ENCODE measurements at regions not wholly inside any gene's neighbourhood (a gene's known extent, or its start where the extent isn't known, plus 50 kb on each side); places are given as distances from the start of the nearest gene placed in this dataset.

GRCh38 chr18:44216169-44216568 lies 464.5 kb upstream of the SETBP1 start:
- no peak overlapping the region for H3K4me3 Mint-ChIP-seq (ENCODE audit: unreplicated experiment)
- Histone ChIP-seq H3K9me3 (ENCODE audit: insufficient read depth, low read depth, low read length) (no peaks in the 10 kb centered on the region), H3K4me3 (ENCODE audit: insufficient read depth, low read depth, low read length) (no peak overlapping the region), H4K20me1 (ENCODE audit: insufficient read depth, low read length) (no peaks in the 10 kb centered on the region), H3K9ac (ENCODE audit: low read length) (no peak overlapping the region), H3K27me3 (ENCODE audit: insufficient read depth, low read length) (no peaks in the 10 kb centered on the region), H3K4me2 (ENCODE audit: low read length) (no peak overlapping the region), H3K79me2 (ENCODE audit: insufficient read depth, low read length) (no peaks in the 10 kb centered on the region), H3K27ac (ENCODE audit: low read depth, low read length) (no peak overlapping the region), H3K4me1 (ENCODE audit: insufficient read depth, low read length) (no peaks in the 10 kb centered on the region), H2AFZ (ENCODE audit: low read depth, low read length) (no peak overlapping the region), H3K36me3 (ENCODE audit: insufficient read depth, low read length) (no peaks in the 10 kb centered on the region)
- no peaks in the 10 kb centered on the region for H3K4me1 Mint-ChIP-seq (ENCODE audit: low read depth, unreplicated experiment)
- DNase-seq (ENCODE audit: low read depth) (no peak), FAIRE-seq (no peak)
- no peaks in the 10 kb centered on the region for H3K27me3 Mint-ChIP-seq (ENCODE audit: low read depth, unreplicated experiment)
- H3K36me3 Mint-ChIP-seq (ENCODE audit: low read depth, unreplicated experiment): no peaks in the 10 kb centered on the region
- H3K9me3 Mint-ChIP-seq (ENCODE audit: unreplicated experiment): peaks cover 3% of the 10 kb centered on the region
- TF ChIP-seq EZH2 (IDR thresholded peaks at IDR 0.05; ENCODE audit: insufficient read depth, low read length) (no peak), CTCF (IDR thresholded peaks at IDR 0.05; ENCODE audit: insufficient read depth, low read depth, low read length) (no peak)
- no peak overlapping the region for H3K27ac Mint-ChIP-seq (ENCODE audit: unreplicated experiment)

- no peak overlapping the region for H3K27ac Mint-ChIP-seq (ENCODE audit: unreplicated experiment)
- Histone ChIP-seq H3K4me2 (ENCODE audit: low read length) (no peak overlapping the region), H3K9me3 (ENCODE audit: insufficient read depth, low read depth, low read length) (no peaks in the 10 kb centered on the region), H3K9ac (ENCODE audit: low read length) (no peak overlapping the region), H3K27ac (ENCODE audit: low read depth, low read length) (no peak overlapping the region), H3K4me1 (ENCODE audit: insufficient read depth, low read length) (no peaks in the 10 kb centered on the region), H3K27me3 (ENCODE audit: insufficient read depth, low read length) (no peaks in the 10 kb centered on the region), H3K4me3 (ENCODE audit: insufficient read depth, low read depth, low read length) (no peak overlapping the region), H2AFZ (ENCODE audit: low read depth, low read length) (no peak overlapping the region), H3K79me2 (ENCODE audit: insufficient read depth, low read length) (no peaks in the 10 kb centered on the region), H4K20me1 (ENCODE audit: insufficient read depth, low read length) (no peaks in the 10 kb centered on the region), H3K36me3 (ENCODE audit: insufficient read depth, low read length) (no peaks in the 10 kb centered on the region)
- peaks cover 7% of the 10 kb centered on the region for H3K4me1 Mint-ChIP-seq (ENCODE audit: low read depth, unreplicated experiment)
- FAIRE-seq: no peak
- H3K9me3 Mint-ChIP-seq (ENCODE audit: unreplicated experiment): no peaks in the 10 kb centered on the region
- TF ChIP-seq EZH2 (IDR thresholded peaks at IDR 0.05; ENCODE audit: insufficient read depth, low read length) (no peak), CTCF (IDR thresholded peaks at IDR 0.05; ENCODE audit: insufficient read depth, low read depth, low read length) (no peak)
- no peak overlapping the region for H3K4me3 Mint-ChIP-seq (ENCODE audit: unreplicated experiment)
- H3K27me3 Mint-ChIP-seq (ENCODE audit: low read depth, unreplicated experiment): no peaks in the 10 kb centered on the region
- H3K36me3 Mint-ChIP-seq (ENCODE audit: low read depth, unreplicated experiment): no peaks in the 10 kb centered on the region
- DNase-seq (ENCODE audit: low read depth): no peak
Observed at GRCh38 chr18:44227501-44227900, 453.2 kb upstream of the SETBP1 start.

- H3K79me2 ChIP-seq (ENCODE audit: insufficient read depth, low read length): no peaks in the 10 kb centered on the region
- H4K20me1 ChIP-seq (ENCODE audit: insufficient read depth, low read length): no peaks in the 10 kb centered on the region
- TF ChIP-seq EZH2 (IDR thresholded peaks at IDR 0.05; ENCODE audit: insufficient read depth, low read length): no peak
- TF ChIP-seq CTCF (IDR thresholded peaks at IDR 0.05; ENCODE audit: insufficient read depth, low read depth, low read length): no peak
- H3K4me1 Mint-ChIP-seq (ENCODE audit: low read depth, unreplicated experiment): peaks cover 7% of the 10 kb centered on the region
- peak; percentile 69 for DNase-seq (ENCODE audit: low read depth)
- H3K27me3 ChIP-seq (ENCODE audit: insufficient read depth, low read length): no peaks in the 10 kb centered on the region
- no peak for FAIRE-seq
- no peaks in the 10 kb centered on the region for H3K9me3 ChIP-seq (ENCODE audit: insufficient read depth, low read depth, low read length)
- H2AFZ ChIP-seq (ENCODE audit: low read depth, low read length): no peak overlapping the region
- H3K36me3 ChIP-seq (ENCODE audit: insufficient read depth, low read length): no peaks in the 10 kb centered on the region
- H3K4me3 Mint-ChIP-seq (ENCODE audit: unreplicated experiment): no peak overlapping the region
- H3K4me1 ChIP-seq (ENCODE audit: insufficient read depth, low read length): no peaks in the 10 kb centered on the region
- H3K4me2 ChIP-seq (ENCODE audit: low read length): no peak overlapping the region
- H3K27me3 Mint-ChIP-seq (ENCODE audit: low read depth, unreplicated experiment): no peaks in the 10 kb centered on the region
- no peak overlapping the region for H3K4me3 ChIP-seq (ENCODE audit: insufficient read depth, low read depth, low read length)
- peak overlapping the region; percentile 36 for H3K27ac Mint-ChIP-seq (ENCODE audit: unreplicated experiment)
- H3K36me3 Mint-ChIP-seq (ENCODE audit: low read depth, unreplicated experiment): no peaks in the 10 kb centered on the region
- H3K9me3 Mint-ChIP-seq (ENCODE audit: unreplicated experiment): no peaks in the 10 kb centered on the region
- H3K9ac ChIP-seq (ENCODE audit: low read length): no peak overlapping the region
- H3K27ac ChIP-seq (ENCODE audit: low read depth, low read length): no peak overlapping the region
Observed at GRCh38 chr18:44229693-44230108, 451.0 kb upstream of the SETBP1 start.
